CD14-positive monocyte (primary cell): ENCODE measurements at regions not wholly inside any gene's neighbourhood (a gene's known extent, or its start where the extent isn't known, plus 50 kb on each side); places are given as distances from the start of the nearest gene placed in this dataset.

ENCODE experiments used
- DNase-seq, 3 donors: peaks; one replicate each; pipeline ENCODE4 v3.0.0-alpha.2; 2011 to 2022
- H2AFZ ChIP-seq: 2 replicates; pipeline ENCODE4 v1.6.0; 2012; ENCODE audit warnings: mild to moderate bottlenecking, low read depth, low read length, inconsistent platforms; ENCODE audit not compliant: insufficient read depth, poor library complexity, severe bottlenecking
- H3K27ac ChIP-seq, 2 donors: 1 replicate in 1 of 2; 2 replicates in 1 of 2; pipeline ENCODE4 v1.5.1; 2012 to 2013; ENCODE audit warnings: low read length in 2 of 2, control low read depth in 1 of 2, inconsistent platforms in 1 of 2, low read depth in 1 of 2, mild to moderate bottlenecking in 1 of 2
- H3K27me3 ChIP-seq, 2 donors: one replicate each; pipeline versions ENCODE4 v1.6.0 to v1.6.1; 2011 to 2013; ENCODE audit warnings: low read length in 2 of 2; ENCODE audit not compliant: control insufficient read depth in 2 of 2, insufficient read depth in 2 of 2
- H3K36me3 ChIP-seq, 2 donors: replicated peaks in 1 of 2; 1 replicate in 1 of 2; 2 replicates in 1 of 2; pipeline versions ENCODE4 v1.5.1 to v1.6.1; 2012 to 2013; ENCODE audit warnings: low read length in 2 of 2, control low read depth in 1 of 2, inconsistent platforms in 1 of 2, mild to moderate bottlenecking in 1 of 2; ENCODE audit not compliant: insufficient read depth in 2 of 2, control insufficient read depth in 1 of 2
- H3K4me1 ChIP-seq, 2 donors: 1 replicate in 1 of 2; 2 replicates in 1 of 2; pipeline versions ENCODE4 v1.5.1 to v1.6.1; 2012 to 2013; ENCODE audit warnings: low read length in 2 of 2, control low read depth in 1 of 2, inconsistent platforms in 1 of 2, mild to moderate bottlenecking in 1 of 2, moderate library complexity in 1 of 2; ENCODE audit not compliant: insufficient read depth in 2 of 2, control insufficient read depth in 1 of 2
- H3K4me2 ChIP-seq: replicated peaks from 2 replicates; pipeline ENCODE3; 2012; ENCODE audit warnings: low read length, moderate library complexity, mild to moderate bottlenecking; ENCODE audit not compliant: poor library complexity, severe bottlenecking; ENCODE audit errors: extremely low read depth
- H3K4me3 ChIP-seq, 3 experiments: fragments of 200-600 bp in 1 of 3; sonication (generic) in 1 of 3; replicated peaks in 1 of 3; 1 replicate in 2 of 3; 2 replicates in 1 of 3; pipeline ENCODE4 v1.5.1; 2011 to 2013; ENCODE audit warnings: low read length in 3 of 3, mild to moderate bottlenecking in 3 of 3, control low read depth in 2 of 3, low read depth in 2 of 3, inconsistent platforms in 1 of 3, moderate library complexity in 1 of 3
- H3K79me2 ChIP-seq: 2 replicates; pipeline ENCODE4 v1.6.0; 2012; ENCODE audit warnings: mild to moderate bottlenecking, control low read depth, inconsistent platforms, low read length, moderate library complexity; ENCODE audit not compliant: insufficient read depth
- H3K9ac ChIP-seq: 2 replicates; pipeline ENCODE4 v1.6.0; 2017; ENCODE audit warnings: low read length, mild to moderate bottlenecking; ENCODE audit not compliant: insufficient read depth, poor library complexity, severe bottlenecking
- H3K9me3 ChIP-seq, 2 donors: replicated peaks in 1 of 2; 1 replicate in 1 of 2; 2 replicates in 1 of 2; pipeline versions ENCODE4 v1.5.1 to v1.6.1; 2012 to 2013; ENCODE audit warnings: low read length in 2 of 2, control low read depth in 1 of 2; ENCODE audit not compliant: control insufficient read depth in 1 of 2, insufficient read depth in 1 of 2
- H4K20me1 ChIP-seq: 2 replicates; pipeline ENCODE4 v1.6.0; 2012; ENCODE audit warnings: mild to moderate bottlenecking, low read length, control low read depth, moderate library complexity; ENCODE audit not compliant: insufficient read depth
- H3K27ac Mint-ChIP-seq, 7 donors: one replicate each; pipeline ENCODE4 v1.8.0; 2020; ENCODE audit warnings: mild to moderate bottlenecking in 7 of 7, mixed read lengths in 7 of 7, moderate library complexity in 6 of 7, inconsistent platforms in 2 of 7
- H3K27me3 Mint-ChIP-seq, 3 donors: one replicate each; pipeline ENCODE4 v1.8.0; 2021 to 2022; ENCODE audit warnings: low read depth in 3 of 3, mild to moderate bottlenecking in 3 of 3, mixed read lengths in 3 of 3, moderate library complexity in 3 of 3, inconsistent platforms in 1 of 3
- H3K36me3 Mint-ChIP-seq, 2 donors: one replicate each; pipeline ENCODE4 v1.8.0; 2020; ENCODE audit warnings: mixed read lengths in 2 of 2, inconsistent platforms in 1 of 2, mild to moderate bottlenecking in 1 of 2
- H3K4me1 Mint-ChIP-seq: one replicate; pipeline ENCODE4 v1.8.0; 2020; ENCODE audit warnings: mild to moderate bottlenecking, mixed read lengths
- H3K4me3 Mint-ChIP-seq, 2 donors: one replicate each; pipeline ENCODE4 v1.8.0; 2020; ENCODE audit warnings: mild to moderate bottlenecking in 2 of 2, mixed read lengths in 2 of 2, moderate library complexity in 1 of 2
- H3K9me3 Mint-ChIP-seq, 7 donors: one replicate each; pipeline ENCODE4 v1.8.0; 2020 to 2022; ENCODE audit warnings: mixed read lengths in 7 of 7, mild to moderate bottlenecking in 6 of 7, moderate library complexity in 6 of 7, inconsistent platforms in 2 of 7
- CTCF ChIP-seq: fragments of 200-600 bp; IDR thresholded peaks from one replicate; pipeline ENCODE4 v1.8.0; 2022; ENCODE audit warnings: antibody characterized with exemption, mild to moderate bottlenecking
- WGBS: methylation state at CpG from one replicate; pipeline ENCODE4 v1.1.5; 2013; ENCODE audit warnings: missing lambda C conversion rate; ENCODE audit not compliant: insufficient coverage; 5-methylcytosine and 5-hydroxymethylcytosine counted together
- intact Hi-C, 2 donors: fragments of 100-400 bp; cut with micrococcal nuclease; formaldehyde crosslinking; loops; one replicate each; pipeline versions ENCODE4 v1.15.0 to v1.15.1; 2023

GRCh38 chr15:58314593-58315216, 117.1 kb upstream of the LIPC start:
- no peaks in the 10 kb centered on the region for H4K20me1 ChIP-seq
- Mint-ChIP-seq H3K36me3 (no peaks in the 10 kb centered on the region), H3K27ac (peak overlapping the region in 2 of 7 donors; percentile 28 to 79), H3K27me3 (peaks cover 0 to 4% (median 1%) of the 10 kb centered on the region in 3 donors), H3K4me1 (peaks cover 8% of the 10 kb centered on the region), H3K4me3 (no peak overlapping the region), H3K9me3 (no peaks in the 10 kb centered on the region)
- no peaks in the 10 kb centered on the region for H3K27me3 ChIP-seq
- no peaks in the 10 kb centered on the region for H3K4me1 ChIP-seq
- no peak for TF ChIP-seq CTCF
- no peak overlapping the region for H3K4me2 ChIP-seq
- intact Hi-C loops, result no loop called here
- H3K9me3 ChIP-seq, result no peaks in the 10 kb centered on the region
- no peak overlapping the region for H3K4me3 ChIP-seq
- no peaks in the 10 kb centered on the region for H3K36me3 ChIP-seq
- no peak overlapping the region for H3K27ac ChIP-seq
- DNase-seq, result no peak
- 32% methylated on average over 2 of the region's 4 CpGs for WGBS
- no peak overlapping the region for H2AFZ ChIP-seq
- no peaks in the 10 kb centered on the region for H3K79me2 ChIP-seq
- no peak overlapping the region for H3K9ac ChIP-seq

- Histone ChIP-seq H3K4me3 (no peak overlapping the region), H3K79me2 (no peaks in the 10 kb centered on the region), H3K36me3 (no peaks in the 10 kb centered on the region), H3K27me3 (no peaks in the 10 kb centered on the region), H3K9me3 (no peaks in the 10 kb centered on the region), H3K27ac (no peak overlapping the region), H3K4me1 (peaks cover 0 to 6% of the 10 kb centered on the region in 2 donors), H4K20me1 (no peaks in the 10 kb centered on the region), H3K9ac (no peak overlapping the region), H2AFZ (no peak overlapping the region), H3K4me2 (no peak overlapping the region)
- Mint-ChIP-seq H3K27ac (no peak overlapping the region), H3K9me3 (peaks cover 0 to 3% (median 0%) of the 10 kb centered on the region in 7 donors), H3K36me3 (no peaks in the 10 kb centered on the region), H3K4me3 (no peak overlapping the region), H3K4me1 (peaks cover 14% of the 10 kb centered on the region), H3K27me3 (peaks cover 0 to 3% (median 1%) of the 10 kb centered on the region in 3 donors)
- TF ChIP-seq CTCF, result no peak
- DNase-seq, result no peak
- intact Hi-C loops, result no loop called here
- 100% methylated on average over 2 of the region's 6 CpGs for WGBS
Observed at GRCh38 chr15:58318517-58318916, 113.3 kb upstream of the LIPC start.
